Myocyte (in vitro differentiated cells): ENCODE measurements at regions not wholly inside any gene's neighbourhood (a gene's known extent, or its start where the extent isn't known, plus 50 kb on each side); places are given as distances from the start of the nearest gene placed in this dataset.

Source experiments
- DNase-seq: peaks from one replicate; pipeline ENCODE4 v3.0.0-alpha.2; 2012; ENCODE audit warnings: low read depth

GRCh38 chr18:41155025-41155424 is 800.0 kb upstream of the PIK3C3 start:
- no peak for DNase-seq

- DNase-seq = no peak
These were observed 801.2 kb upstream of the PIK3C3 start for GRCh38 chr18:41153871-41154270.

- DNase-seq = no peak
These were observed 804.7 kb upstream of the PIK3C3 start for GRCh38 chr18:41150316-41150715.

- DNase-seq = no peak
These were observed 808.7 kb upstream of the PIK3C3 start for GRCh38 chr18:41146301-41146700.

- DNase-seq = no peak
These were observed 809.5 kb upstream of the PIK3C3 start for GRCh38 chr18:41145516-41145915.

- DNase-seq = peak; percentile 0
These were observed 810.6 kb upstream of the PIK3C3 start for GRCh38 chr18:41144441-41144840.

GRCh38 chr18:41140506-41140905 is 814.5 kb upstream of the PIK3C3 start:
- no peak for DNase-seq

- DNase-seq = no peak
These were observed 819.9 kb upstream of the PIK3C3 start for GRCh38 chr18:41135146-41135545.

GRCh38 chr18:41134426-41134825 is 820.6 kb upstream of the PIK3C3 start:
- DNase-seq = no peak

GRCh38 chr18:41131050-41131449 is 824.0 kb upstream of the PIK3C3 start:
- DNase-seq = no peak

- no peak for DNase-seq
These were observed 826.5 kb upstream of the PIK3C3 start for GRCh38 chr18:41128545-41128944.

- no peak for DNase-seq
These were observed 826.9 kb upstream of the PIK3C3 start for GRCh38 chr18:41128126-41128525.

- no peak for DNase-seq
These were observed 828.3 kb upstream of the PIK3C3 start for GRCh38 chr18:41126541-41127235.

GRCh38 chr18:41121116-41121826 is 833.8 kb upstream of the PIK3C3 start:
- DNase-seq = no peak

GRCh38 chr18:41119031-41119430 is 836.0 kb upstream of the PIK3C3 start:
- no peak for DNase-seq

GRCh38 chr18:41113885-41114482 is 841.0 kb upstream of the PIK3C3 start:
- DNase-seq = no peak

- DNase-seq = no peak
These were observed 855.6 kb upstream of the PIK3C3 start for GRCh38 chr18:41099451-41099850.

- peak; percentile 2 for DNase-seq
These were observed 858.5 kb upstream of the PIK3C3 start for GRCh38 chr18:41096504-41096903.

GRCh38 chr18:41077076-41077475 is 878.0 kb upstream of the PIK3C3 start:
- DNase-seq = peak; percentile 6

GRCh38 chr18:41075212-41075611 is 879.8 kb upstream of the PIK3C3 start:
- DNase-seq = peak; percentile 6

GRCh38 chr18:41073372-41073954 is 881.6 kb upstream of the PIK3C3 start:
- no peak for DNase-seq

GRCh38 chr18:41072946-41073345 is 882.1 kb upstream of the PIK3C3 start:
- no peak for DNase-seq
